NCI-H146 treated with DMSO at 0.1 percent for 48 hours (cell line): ENCODE measurements at regions not wholly inside any gene's neighbourhood (a gene's known extent, or its start where the extent isn't known, plus 50 kb on each side); places are given as distances from the start of the nearest gene placed in this dataset.
"Not testable (repeated sequence)": the region's sequence is repeated elsewhere in the genome, so short reads cannot be mapped to it uniquely, and the experiment has no call there.

ENCODE experiments used
- DNase-seq: peaks from one replicate; lab custom pipeline; 2025; ENCODE audit not compliant: unreplicated experiment; lab: John Stamatoyannopoulos, UW

DNA sequence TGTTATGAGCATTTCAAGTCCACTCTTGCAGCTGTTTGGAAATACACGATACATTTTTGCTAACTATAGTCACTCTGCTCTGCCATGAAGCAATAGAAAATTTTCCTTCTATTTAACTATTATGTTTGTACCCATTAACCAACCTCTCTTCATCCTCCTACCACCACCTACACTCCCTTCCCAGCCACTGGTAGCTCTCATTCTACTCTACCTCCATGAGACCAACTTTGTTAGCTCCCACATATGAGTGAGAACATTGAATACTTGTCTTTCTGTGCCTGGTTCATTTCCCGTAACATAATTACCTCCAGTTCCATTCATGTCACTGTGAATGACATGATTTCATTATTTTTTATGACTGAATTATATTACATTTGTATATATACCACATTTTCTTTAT is 505.9 kb upstream of the CCNG1 start:
- DNase-seq, result no peak

DNA sequence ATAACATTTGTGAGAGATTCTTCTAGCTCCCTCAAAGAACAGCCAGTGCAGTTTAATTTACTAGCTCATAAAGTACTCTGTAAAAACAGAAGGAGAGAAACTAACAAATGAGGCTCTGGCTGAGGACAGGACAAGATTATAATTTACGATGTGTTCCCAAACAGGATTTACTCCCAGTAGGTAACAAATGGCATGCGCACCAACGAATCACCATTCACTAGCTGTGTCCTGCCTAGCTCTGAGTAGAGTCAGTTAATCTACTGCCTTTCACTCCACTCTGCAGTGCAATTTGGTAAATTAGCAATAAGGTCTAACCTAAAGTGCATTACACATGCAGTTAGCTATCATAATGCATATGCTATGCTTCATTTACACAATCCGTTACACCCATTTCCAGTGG is 497.4 kb upstream of the CCNG1 start:
- DNase-seq, result no peak

DNA sequence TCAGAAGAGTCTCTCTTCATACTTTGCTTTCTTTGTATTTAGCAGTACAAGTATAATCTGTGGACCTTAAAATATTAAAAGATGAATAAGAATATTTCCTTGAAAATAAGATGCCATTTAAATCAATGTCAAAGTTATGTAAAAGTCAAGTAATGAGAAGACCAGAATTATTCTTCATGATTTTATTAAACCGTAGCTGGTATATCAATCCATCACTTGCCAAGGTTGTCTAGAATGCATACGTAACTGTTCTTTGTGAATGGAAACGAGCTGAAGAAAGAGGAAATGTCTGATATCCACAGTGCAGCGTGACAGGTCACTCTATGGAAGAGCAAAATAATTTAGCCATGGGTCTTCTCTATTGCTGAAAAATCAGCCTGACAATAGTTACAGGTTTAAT is 488.7 kb upstream of the CCNG1 start:
- DNase-seq, result no peak

DNA sequence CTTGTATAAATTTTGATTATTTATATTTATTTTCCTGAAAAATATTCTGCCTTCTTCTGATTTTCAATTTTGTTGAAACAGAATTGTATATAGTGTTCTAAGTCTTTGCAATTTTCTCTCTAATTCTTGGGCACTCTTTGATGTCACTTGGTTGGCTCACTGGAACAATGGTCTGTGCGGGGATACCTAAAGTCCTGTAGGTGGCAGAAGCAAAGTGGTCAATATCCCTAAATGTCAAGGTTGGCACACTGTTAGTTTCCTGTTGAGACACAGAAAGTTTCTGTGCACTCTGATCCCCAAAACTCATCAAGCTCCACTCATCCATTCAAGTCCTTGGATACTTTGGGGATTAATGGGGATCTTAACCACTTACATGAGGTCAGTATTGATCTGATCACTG is 480.8 kb upstream of the CCNG1 start:
- no peak for DNase-seq

DNA sequence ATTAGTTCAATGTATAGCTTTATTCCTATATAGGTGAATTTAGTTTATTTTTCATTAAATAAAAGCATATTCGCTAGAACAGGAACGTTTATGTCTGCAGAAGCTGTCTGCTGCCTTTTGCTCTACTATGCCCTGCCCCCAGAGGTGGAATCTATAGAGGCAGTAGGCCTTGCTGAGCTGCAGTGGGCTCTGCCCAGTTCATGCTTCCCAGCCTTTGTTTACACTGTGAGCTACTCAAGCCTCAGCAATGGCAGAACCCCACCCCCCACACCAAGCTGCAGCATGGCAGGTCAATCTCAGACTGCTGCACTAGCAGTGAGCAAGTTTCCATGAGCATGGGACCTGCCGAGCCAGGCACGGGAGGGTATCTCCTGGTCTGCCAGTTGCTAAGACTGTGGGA is 473.3 kb upstream of the CCNG1 start:
- DNase-seq, result not testable (repeated sequence)

DNA sequence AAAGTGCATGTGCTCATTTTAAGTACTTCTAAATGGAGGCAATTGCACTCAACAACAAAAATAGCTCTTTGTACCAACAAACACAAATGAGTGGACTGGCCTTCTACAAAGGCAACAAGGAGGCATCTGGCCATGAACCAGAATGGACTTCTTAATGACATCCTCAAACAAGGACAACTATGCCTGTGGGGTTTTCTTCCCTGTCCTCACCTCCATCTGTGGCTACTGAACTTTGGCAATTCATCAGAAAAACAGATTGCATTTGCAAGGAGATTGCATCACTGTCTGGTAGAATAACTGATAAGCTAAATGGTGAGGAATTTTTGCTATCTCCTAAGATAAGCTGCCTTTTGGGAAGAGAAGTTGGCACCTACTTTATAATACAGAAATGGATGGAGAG is 447.3 kb upstream of the CCNG1 start:
- DNase-seq, result no peak

DNA sequence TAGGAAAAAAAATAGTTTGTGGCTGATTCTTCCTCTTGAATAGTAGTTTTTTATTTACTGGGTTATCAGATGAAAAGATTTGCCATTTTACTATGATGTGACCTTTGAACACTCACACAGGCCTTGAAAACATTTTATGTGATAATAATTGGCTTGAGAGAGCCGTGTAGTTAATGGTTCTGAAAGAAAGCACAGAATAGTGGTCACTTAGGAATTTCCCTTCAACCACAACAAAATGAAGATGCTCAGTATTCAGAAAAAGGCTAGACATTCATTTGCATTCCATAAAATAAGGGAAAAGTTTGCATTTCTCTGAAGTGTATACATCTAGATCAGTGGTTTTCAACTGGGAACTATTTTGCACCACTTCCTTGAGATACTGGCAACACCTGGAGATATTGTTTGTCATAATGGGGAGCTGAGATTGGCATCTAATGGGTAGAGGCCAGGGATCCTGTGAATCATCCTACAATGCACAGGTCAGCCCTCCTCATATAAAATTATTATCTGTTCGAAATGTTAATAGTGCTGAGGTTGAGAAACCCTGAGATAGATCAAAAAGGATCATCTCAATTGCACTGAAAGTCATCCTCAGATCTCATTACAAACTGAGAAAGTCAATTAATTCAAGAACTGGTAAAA is 446.4 kb upstream of the CCNG1 start:
- no peak for DNase-seq

DNA sequence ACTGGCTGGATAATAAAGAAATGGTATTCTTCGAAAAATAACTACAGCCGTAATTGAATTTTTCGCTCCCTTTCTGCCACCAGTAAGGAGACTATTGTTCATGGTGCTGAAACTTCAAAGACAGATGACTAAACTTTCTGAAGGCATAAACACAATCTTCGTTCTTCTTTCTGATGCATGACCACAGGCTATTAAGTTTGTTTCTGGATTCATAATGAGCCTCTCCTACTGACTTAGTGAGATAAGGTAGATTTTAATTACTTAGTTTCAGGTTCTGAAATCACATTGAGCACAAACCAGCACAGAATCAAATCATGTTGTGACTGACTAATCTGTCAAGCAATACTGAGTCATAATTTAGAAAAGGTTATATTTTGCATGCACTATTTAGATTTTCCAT is 441.8 kb upstream of the CCNG1 start:
- no peak for DNase-seq

DNA sequence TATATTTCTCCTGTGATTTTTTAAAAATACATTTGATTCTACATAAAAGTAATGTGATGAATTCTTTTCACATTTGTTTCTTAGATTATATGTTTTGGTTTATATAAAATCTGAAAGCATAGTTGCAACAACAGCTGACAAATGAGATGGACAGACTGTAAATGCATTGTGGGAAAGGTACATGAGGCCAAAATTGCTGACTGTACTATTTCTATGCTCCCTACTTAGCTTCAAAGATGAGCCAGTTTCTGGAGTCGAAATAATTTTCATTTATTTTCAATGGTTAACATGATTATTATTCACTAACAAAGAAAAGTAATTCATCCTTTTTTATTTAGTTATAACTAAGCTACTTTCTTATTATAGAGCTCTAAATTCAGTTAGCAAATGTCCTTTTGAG is 441.3 kb upstream of the CCNG1 start:
- DNase-seq, result no peak

DNA sequence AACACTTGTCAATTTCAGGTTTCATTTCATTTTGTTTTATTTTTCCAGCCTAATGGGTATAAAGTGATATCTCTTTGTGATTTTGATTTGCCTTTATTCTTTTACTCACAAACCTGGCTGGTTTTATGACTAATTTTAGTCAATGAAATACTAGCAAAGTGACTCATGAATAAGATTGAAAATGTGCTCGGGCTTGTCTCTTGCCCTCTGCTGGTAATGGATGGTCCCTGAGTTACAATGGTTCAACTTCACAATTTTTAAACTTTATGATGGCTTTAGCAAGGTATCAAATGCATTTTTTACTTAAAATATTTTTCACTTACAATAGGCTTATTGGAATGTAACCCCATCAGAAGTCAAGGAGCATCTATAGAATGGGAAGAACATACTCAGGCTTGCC is 431.4 kb upstream of the CCNG1 start:
- DNase-seq, result no peak

DNA sequence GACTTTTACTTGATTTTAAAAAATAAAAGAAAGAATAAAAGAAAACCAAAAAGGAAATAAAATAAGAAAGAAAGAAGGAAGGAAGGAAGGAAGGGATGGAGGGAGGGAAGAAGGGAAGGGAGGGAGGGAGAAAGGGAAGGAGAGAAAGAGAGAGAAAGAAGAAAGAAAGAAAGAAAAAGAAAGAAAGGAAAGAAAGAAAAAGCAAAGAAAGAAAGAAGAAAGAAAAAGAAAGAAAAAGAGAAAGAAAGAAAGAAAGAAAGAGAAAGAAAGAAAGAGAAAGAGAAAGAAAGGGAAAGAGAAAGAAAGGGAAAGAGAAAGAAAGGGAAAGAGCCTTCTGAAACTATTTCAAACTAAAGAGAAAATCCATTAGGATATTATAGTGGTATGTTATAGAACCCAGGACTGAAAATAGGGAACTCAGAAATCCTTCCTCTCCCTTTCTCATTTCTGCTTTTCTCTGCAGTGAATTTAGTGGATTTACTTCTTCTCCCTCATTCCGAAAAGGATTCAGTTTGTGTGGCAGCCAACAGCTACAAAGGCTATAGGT is 414.7 kb upstream of the CCNG1 start:
- DNase-seq, result no peak

DNA sequence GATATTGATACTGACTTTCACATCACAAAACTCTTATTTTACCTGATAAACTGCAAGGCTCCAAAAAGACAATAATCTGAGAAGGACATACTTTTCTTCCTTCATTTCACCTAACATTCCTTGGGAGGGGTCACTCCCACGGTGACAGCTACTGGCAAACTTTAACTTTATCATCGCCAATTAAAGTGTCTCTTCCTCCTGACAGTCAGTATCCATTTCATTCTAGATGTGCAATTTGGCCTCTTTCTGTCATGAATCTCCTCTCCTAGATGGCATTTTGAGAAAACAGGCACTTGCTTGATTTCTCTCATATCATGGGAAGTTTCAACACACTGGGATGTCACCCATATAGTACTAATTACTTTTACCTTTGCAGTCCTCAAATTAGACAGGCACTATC is 413.5 kb upstream of the CCNG1 start:
- no peak for DNase-seq

DNA sequence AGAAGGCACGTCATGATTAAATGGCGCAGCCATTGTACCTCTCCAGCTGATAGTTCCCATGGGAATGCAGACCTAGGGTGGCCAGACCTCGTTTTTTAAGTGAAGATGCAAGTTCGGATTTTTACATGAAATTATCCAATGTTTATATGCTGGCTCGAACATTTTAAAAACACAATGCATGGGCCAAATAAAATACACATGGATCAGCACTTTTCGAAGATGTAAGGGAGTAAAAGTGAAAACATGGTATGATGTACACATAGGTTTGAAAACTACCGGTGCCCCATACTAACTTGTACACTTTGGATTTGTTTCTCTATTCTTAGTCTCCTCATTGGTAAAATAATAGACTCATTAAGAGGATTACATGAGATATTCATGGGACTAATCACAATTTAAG is 412.5 kb upstream of the CCNG1 start:
- DNase-seq, result no peak

DNA sequence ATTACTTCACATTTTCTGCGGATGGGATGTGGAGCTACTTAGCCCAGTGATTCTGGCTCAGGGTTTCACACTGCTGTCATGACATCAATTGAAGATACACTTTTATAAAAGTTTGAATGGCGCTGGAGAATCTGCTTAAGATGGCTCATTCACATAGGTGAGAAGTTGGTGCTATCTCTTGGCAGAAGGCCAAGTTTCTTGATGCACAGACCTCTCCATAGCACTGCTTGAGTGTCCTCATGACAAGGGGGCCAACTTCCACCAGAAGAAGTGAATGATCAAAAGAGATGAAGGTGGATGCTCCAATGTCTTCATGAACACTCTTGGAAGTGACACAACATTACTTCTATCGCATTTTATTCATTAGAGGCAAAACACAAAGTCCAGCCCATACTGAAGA is 403.7 kb upstream of the CCNG1 start:
- DNase-seq, result no peak

DNA sequence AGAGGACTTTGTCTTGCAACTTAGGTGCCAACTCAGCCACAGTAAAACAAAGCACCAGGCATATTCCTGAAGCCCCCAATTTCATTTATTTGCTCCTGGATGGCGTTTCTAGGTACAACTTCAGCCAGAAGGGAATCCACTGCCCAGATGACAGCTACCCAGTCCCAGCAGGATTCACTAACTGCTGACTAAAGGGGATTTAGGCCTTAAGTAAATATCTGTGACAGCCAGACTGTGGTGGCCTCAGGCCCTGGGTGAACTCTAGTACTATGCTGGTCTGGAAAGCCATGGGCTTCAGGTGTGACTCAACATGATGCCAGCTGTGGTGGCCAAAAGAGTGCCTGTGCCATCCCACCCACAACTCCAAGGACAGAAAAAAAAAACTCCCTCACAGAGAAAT is 396.1 kb upstream of the CCNG1 start:
- no peak for DNase-seq

DNA sequence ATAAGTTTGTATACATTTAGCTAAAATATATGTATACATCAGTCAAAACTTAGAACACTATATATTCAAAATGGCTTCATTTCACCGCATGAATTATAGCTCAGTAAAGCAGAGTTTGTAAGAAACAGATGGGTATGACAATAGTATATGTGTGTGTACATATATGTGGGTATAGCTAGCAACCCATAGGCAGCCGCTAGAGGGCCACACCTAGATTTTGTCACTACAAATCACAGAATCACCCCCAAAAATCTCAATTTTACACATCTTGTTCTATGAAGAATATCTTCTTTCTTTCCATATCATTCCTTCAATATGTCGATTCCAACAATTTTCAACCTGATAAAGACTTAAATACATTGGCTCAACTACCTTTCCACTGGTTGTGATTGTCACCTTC is 357.8 kb upstream of the CCNG1 start:
- DNase-seq, result no peak

DNA sequence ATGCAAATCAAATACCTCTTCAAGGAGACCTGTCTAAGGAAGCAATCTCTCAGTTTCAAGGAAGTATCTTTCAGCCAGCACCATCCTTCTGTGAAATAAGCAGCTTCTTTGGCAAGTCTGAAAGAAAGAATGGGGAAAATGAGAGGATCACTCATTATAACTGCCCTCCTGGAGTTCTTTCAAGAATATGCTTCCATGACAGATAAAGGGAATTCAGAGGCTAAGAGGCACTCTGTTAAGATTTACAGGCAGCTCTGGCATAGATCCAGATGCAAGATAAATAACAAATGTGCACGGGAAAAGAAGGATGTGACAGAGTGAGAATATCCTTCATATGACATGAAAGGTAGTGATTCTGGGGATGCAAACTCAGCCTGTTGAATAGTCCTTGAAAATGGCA is 348.2 kb upstream of the CCNG1 start:
- DNase-seq, result no peak

DNA sequence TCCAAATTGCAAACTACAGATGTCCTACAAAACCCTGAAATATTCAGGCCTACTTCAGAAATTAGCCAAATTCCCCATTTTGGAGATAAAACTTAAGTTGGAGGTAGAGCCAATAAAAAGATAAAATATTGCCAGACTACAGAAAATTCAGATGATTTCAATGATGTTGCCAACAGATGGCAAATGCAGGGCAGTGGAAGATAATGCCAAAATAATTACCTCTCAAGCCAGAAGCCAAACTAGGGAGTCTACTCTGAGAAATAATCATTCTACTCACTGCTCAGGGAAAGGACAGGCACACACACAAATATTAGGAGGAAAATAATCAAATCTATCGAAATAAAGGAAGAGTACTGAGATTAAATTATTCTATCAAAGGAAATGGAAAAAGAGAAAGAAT is 347.5 kb upstream of the CCNG1 start:
- no peak for DNase-seq

DNA sequence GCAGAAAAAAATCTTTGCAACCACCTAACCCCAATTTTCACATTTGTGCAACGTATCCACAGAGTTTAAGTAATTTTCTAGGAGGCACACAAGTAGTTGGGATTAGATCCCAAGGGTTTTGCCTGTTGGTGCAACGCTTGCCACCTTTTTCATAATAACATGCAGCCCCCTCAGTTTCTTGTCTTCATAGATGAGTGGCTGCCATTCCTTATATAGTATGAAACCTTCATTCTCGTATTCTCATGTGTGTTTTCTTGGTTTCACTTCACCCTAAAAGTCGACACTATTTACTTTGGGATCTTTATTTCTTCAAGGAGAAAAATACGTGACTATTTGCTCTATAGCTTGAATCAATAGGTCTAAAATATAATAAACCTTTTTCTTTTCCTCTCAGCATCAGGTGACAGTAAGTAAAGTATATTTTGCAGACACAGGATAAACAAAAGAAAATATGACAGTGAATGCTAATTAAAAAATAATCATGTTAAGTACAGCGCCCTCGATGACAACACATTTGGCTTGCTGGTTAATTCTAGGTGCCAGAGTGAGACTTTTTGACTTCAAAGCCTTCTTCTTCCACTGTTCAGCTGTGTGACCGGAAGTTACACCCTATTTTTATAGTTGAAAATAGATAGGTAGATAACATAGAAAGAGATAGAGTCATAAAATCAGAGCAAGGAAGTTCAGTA is 342.8 kb upstream of the CCNG1 start:
- no peak for DNase-seq

DNA sequence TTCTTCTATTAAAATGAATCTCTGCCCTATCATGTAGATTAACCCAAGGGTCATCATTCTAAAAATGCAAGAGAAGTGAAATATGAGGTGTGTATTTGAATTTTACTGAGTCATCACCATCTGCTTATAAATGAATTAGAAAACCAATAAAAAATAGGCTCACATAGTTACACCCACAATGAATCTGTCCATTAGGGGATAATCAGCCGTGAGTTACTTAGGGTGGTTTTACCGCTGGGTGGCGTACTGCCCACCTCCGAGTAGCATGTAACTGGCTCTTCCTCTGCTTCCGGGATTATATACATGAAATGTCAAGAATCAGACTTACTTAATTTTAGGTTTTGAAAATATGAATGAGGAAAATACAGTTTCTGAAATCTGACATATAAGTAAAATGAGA is 332.9 kb upstream of the CCNG1 start:
- DNase-seq, result no peak

DNA sequence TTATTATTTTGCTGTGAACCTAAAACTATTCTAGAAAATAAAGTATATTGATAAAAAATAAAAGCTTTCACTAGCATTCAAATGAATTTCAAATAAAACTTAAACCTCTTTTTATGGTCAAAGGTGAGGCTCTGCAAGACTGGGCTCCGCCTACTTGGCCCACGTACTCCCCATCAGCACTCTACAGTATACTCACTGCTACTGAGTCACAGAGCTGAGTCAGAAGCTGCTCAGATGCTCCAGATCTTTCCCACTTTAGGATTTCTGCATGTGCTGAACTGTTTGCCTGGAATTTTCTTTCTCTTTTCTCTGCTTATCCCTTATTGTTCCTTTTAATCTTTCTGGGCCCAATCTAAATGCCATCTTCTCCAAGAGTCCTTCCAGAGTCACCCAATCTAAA is 331.9 kb upstream of the CCNG1 start:
- no peak for DNase-seq

DNA sequence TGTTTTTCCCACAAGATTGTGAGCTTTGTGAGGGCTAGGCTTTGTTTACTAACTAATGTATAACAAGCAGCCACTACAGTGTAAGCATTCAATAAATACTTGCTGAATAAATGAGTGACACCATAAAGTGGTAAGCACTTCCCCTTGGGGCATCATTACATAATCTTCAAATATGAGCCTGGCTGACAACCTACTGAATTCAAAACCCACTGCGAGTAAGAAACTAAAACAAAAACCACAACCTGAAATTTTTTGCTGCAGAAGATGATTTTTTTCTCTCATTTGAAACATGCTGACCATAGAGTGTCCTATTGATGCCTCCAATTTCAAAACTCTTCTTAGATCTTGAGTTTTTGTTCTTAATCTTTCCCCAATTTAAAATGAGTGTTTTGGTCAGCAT is 331.3 kb upstream of the CCNG1 start:
- DNase-seq, result no peak

DNA sequence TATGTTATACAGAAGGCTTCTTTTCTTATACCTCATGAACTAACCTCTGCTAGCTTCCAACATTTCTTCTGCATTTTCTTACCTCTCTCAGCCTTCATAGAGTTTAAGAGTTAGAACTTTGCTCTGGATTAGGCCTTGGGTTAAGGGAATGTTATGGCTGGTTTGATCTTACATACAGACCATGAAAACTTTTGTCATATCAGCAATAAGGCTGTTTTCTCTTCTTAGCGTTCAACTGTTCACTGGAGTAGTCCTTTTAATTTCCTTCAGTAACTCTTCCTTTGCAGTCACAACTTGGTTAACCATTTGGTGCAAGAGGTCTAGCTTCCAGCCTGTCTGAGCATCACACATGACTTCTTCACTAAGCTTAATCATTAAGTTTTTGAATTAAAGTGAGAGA is 329.0 kb upstream of the CCNG1 start:
- no peak for DNase-seq
